ENCODE measurements at regions not wholly inside any gene's neighbourhood (a gene's known extent, or its start where the extent isn't known, plus 50 kb on each side); places are given as distances from the start of the nearest gene placed in this dataset.

- Mint-ChIP-seq H3K9me3 (ENCODE audit: unreplicated experiment) (peaks cover 23% of the 10 kb centered on the region), H3K36me3 (ENCODE audit: insufficient read depth, unreplicated experiment) (no peaks in the 10 kb centered on the region), H3K27me3 (ENCODE audit: insufficient read depth, unreplicated experiment) (peaks cover 28% of the 10 kb centered on the region), H3K4me1 (ENCODE audit: insufficient read depth, unreplicated experiment) (peaks cover 7% of the 10 kb centered on the region), H3K4me3 (ENCODE audit: unreplicated experiment) (no peak overlapping the region), H3K27ac (ENCODE audit: low read depth, unreplicated experiment) (no peak overlapping the region)
- CTCF ChIA-PET = interaction anchor here (0.6 to 0.9 kb wide), 5 partner anchors 82 to 913 kb away, joined by 3 to 5 read pairs (median 4); no protein-coding TSS in a partner anchor
- POLR2A ChIA-PET = no interaction called here
- no peak for DNase-seq (ENCODE audit: unreplicated experiment)
- BruUV-seq (replicated peaks) = no TSS peak
- intact Hi-C loops (cut with micrococcal nuclease) = no loop called here
- TF ChIP-seq, protein P1, sequence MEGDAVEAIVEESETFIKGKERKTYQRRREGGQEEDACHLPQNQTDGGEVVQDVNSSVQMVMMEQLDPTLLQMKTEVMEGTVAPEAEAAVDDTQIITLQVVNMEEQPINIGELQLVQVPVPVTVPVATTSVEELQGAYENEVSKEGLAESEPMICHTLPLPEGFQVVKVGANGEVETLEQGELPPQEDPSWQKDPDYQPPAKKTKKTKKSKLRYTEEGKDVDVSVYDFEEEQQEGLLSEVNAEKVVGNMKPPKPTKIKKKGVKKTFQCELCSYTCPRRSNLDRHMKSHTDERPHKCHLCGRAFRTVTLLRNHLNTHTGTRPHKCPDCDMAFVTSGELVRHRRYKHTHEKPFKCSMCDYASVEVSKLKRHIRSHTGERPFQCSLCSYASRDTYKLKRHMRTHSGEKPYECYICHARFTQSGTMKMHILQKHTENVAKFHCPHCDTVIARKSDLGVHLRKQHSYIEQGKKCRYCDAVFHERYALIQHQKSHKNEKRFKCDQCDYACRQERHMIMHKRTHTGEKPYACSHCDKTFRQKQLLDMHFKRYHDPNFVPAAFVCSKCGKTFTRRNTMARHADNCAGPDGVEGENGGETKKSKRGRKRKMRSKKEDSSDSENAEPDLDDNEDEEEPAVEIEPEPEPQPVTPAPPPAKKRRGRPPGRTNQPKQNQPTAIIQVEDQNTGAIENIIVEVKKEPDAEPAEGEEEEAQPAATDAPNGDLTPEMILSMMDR (IDR thresholded peaks at IDR 0.05; ENCODE audit: unreplicated experiment) = no peak
Observed at GRCh38 chr2:239884051-239884405, 141.1 kb downstream of the NDUFA10 start.

DNA sequence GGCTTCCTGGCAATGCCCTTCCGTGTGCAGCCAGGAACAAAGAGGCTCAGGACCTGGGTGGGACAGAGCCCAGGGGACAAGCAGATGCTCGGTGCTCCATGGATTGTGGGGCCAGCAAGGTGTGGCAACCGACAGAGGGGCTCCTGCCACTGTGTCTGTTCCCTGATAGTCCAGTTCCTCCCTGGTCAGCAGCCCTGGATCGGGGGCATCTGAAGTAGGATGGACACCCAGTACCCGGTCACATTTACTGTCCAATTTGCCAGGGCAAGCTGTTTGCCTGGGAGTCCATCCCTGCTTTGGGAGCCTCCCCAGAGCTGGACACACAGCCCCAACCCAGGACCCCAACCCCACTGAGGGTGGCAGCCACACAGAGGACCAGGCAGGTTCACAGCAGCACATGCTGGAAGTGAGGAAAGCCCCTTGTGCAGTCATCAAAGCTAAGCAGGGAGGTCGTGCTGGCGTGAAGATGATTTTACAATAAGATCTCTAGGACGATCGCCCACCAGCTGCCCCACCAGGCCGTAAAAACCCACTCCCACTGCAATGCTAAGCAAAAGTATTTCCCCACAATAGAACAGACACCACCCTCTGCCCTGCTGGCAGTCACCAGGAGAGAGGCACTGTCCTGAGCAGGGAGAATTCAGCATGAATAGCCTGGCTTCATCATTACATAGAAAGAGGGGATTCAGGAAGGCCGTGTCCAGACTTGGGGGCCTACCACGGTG lies 141.7 kb downstream of the NDUFA10 start:
- H3K27ac Mint-ChIP-seq (ENCODE audit: low read depth, unreplicated experiment) = no peak overlapping the region
- H3K27me3 Mint-ChIP-seq (ENCODE audit: insufficient read depth, unreplicated experiment) = peaks cover 22% of the 10 kb centered on the region
- POLR2A ChIA-PET = no interaction called here
- H3K36me3 Mint-ChIP-seq (ENCODE audit: insufficient read depth, unreplicated experiment) = no peaks in the 10 kb centered on the region
- intact Hi-C loops (cut with micrococcal nuclease) = no loop called here
- CTCF ChIA-PET = interaction anchor here (0.7 to 1.1 kb wide), 4 partner anchors 36 to 243 kb away, joined by 3 to 4 read pairs (median 4); no protein-coding TSS in a partner anchor
- peaks cover 7% of the 10 kb centered on the region for H3K4me1 Mint-ChIP-seq (ENCODE audit: insufficient read depth, unreplicated experiment)
- BruUV-seq (replicated peaks) = no TSS peak
- H3K4me3 Mint-ChIP-seq (ENCODE audit: unreplicated experiment) = no peak overlapping the region
- H3K9me3 Mint-ChIP-seq (ENCODE audit: unreplicated experiment) = peaks cover 23% of the 10 kb centered on the region
- no peak for DNase-seq (ENCODE audit: unreplicated experiment)
- TF ChIP-seq, protein P1 (IDR thresholded peaks at IDR 0.05; ENCODE audit: unreplicated experiment) = no peak

DNA sequence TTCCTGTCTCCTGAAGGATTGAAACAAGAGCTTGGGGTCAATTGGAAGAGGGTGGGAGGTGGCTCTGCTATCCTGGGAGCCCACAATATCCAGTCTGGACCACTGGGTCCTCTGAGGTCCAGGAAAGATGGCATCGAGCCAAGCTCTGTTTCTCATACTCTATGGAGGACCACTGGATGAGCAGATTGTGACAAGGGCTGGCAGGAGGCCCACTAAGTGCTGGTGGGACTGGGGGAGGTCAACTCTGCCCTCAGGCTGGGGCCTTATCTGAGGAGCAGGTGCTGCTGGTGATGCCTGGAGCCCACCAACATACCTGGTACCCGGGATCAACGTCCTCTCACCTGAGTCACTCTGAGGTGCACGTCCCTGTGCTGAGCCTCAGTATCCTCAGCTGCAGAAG lies 142.4 kb downstream of the NDUFA10 start:
- Mint-ChIP-seq H3K4me3 (ENCODE audit: unreplicated experiment) (no peak overlapping the region), H3K27ac (ENCODE audit: low read depth, unreplicated experiment) (no peak overlapping the region), H3K27me3 (ENCODE audit: insufficient read depth, unreplicated experiment) (peaks cover 20% of the 10 kb centered on the region), H3K36me3 (ENCODE audit: insufficient read depth, unreplicated experiment) (no peaks in the 10 kb centered on the region), H3K9me3 (ENCODE audit: unreplicated experiment) (peaks cover 23% of the 10 kb centered on the region), H3K4me1 (ENCODE audit: insufficient read depth, unreplicated experiment) (peaks cover 7% of the 10 kb centered on the region)
- intact Hi-C loops (cut with micrococcal nuclease) = loop anchor here (1.0 kb wide), 1 partner anchor 58 kb away; no protein-coding TSS in a partner anchor
- POLR2A ChIA-PET = no interaction called here
- TF ChIP-seq, protein P1 (IDR thresholded peaks at IDR 0.05; ENCODE audit: unreplicated experiment) = no peak
- no peak for DNase-seq (ENCODE audit: unreplicated experiment)
- BruUV-seq (replicated peaks) = no TSS peak
- CTCF ChIA-PET = interaction anchor here (0.7 to 1.3 kb wide), 10 partner anchors 12 to 740 kb away, joined by 3 to 5 read pairs (median 3); no protein-coding TSS in a partner anchor

- CTCF ChIA-PET = interaction anchor here (0.7 to 1.3 kb wide), 11 partner anchors 11 to 739 kb away, joined by 3 to 5 read pairs (median 3); no protein-coding TSS in a partner anchor
Observed at GRCh38 chr2:239882331-239882732, 142.8 kb downstream of the NDUFA10 start.

More at GRCh38 chr2:239882331-239882732, 142.8 kb downstream of the NDUFA10 start:
- POLR2A ChIA-PET = no interaction called here
- TF ChIP-seq, protein P1 (IDR thresholded peaks at IDR 0.05; ENCODE audit: unreplicated experiment) = peak; percentile 60
- peaks cover 20% of the 10 kb centered on the region for H3K27me3 Mint-ChIP-seq (ENCODE audit: insufficient read depth, unreplicated experiment)
- peaks cover 7% of the 10 kb centered on the region for H3K4me1 Mint-ChIP-seq (ENCODE audit: insufficient read depth, unreplicated experiment)
- no peak overlapping the region for H3K4me3 Mint-ChIP-seq (ENCODE audit: unreplicated experiment)
- no peaks in the 10 kb centered on the region for H3K36me3 Mint-ChIP-seq (ENCODE audit: insufficient read depth, unreplicated experiment)
- DNase-seq (ENCODE audit: unreplicated experiment) = peak; percentile 67
- peaks cover 23% of the 10 kb centered on the region for H3K9me3 Mint-ChIP-seq (ENCODE audit: unreplicated experiment)
- no TSS peak for BruUV-seq (replicated peaks)
- intact Hi-C loops (cut with micrococcal nuclease) = loop anchor here (1.0 kb wide), 1 partner anchor 58 kb away; no protein-coding TSS in a partner anchor
- no peak overlapping the region for H3K27ac Mint-ChIP-seq (ENCODE audit: low read depth, unreplicated experiment)

All from MCF 10A (cell line).